RWPE2 (cell line): ENCODE measurements at regions not wholly inside any gene's neighbourhood (a gene's known extent, or its start where the extent isn't known, plus 50 kb on each side); places are given as distances from the start of the nearest gene placed in this dataset.

ENCODE experiments used
- ATAC-seq: fragments of 200-7000 bp; cut with Tn5 transposase; 3 replicates; pipeline ENCODE4 v1.9.1; 2021; ENCODE audit warnings: low read depth
- DNase-seq: peaks from one replicate; pipeline ENCODE4 v3.0.0-alpha.2; 2020; ENCODE audit warnings: low spot score
- H3K27ac ChIP-seq: fragments of 450-650 bp; 2 replicates; pipeline ENCODE4 v1.5.1; 2017; ENCODE audit warnings: mild to moderate bottlenecking; ENCODE audit not compliant: poor library complexity, severe bottlenecking
- H3K27me3 ChIP-seq: fragments of 250-450 bp; sonication (Bioruptor Pico); 2 replicates; pipeline ENCODE4 v1.5.1; 2021; ENCODE audit warnings: mild to moderate bottlenecking, moderate library complexity; ENCODE audit not compliant: insufficient read depth, poor library complexity, severe bottlenecking
- H3K36me3 ChIP-seq: fragments of 250-450 bp; sonication (Bioruptor Pico); 2 replicates; pipeline ENCODE4 v1.5.1; 2020; ENCODE audit warnings: low read depth, mild to moderate bottlenecking, moderate library complexity
- H3K4me1 ChIP-seq: fragments of 250-450 bp; sonication (Bioruptor Pico); 2 replicates; pipeline ENCODE4 v1.5.1; 2021; ENCODE audit warnings: mild to moderate bottlenecking, moderate library complexity; ENCODE audit not compliant: insufficient read depth, poor library complexity, severe bottlenecking
- H3K4me3 ChIP-seq: fragments of 250-450 bp; sonication (Bioruptor Pico); 2 replicates; pipeline ENCODE4 v1.5.1; 2021; ENCODE audit warnings: mild to moderate bottlenecking, moderate library complexity; ENCODE audit not compliant: severe bottlenecking
- H3K9me3 ChIP-seq: fragments of 250-450 bp; sonication (Bioruptor Pico); 2 replicates; pipeline ENCODE4 v1.5.1; 2021; ENCODE audit warnings: mild to moderate bottlenecking, moderate library complexity; ENCODE audit not compliant: severe bottlenecking
- CTCF ChIP-seq: fragments of 450-650 bp; IDR thresholded peaks from one replicate; pipeline ENCODE4 v1.5.1; 2017; ENCODE audit warnings: mild to moderate bottlenecking, moderate library complexity; ENCODE audit not compliant: poor library complexity, severe bottlenecking

- no peaks in the 10 kb centered on the region for H3K9me3 ChIP-seq
- no peaks in the 10 kb centered on the region for H3K36me3 ChIP-seq
- ATAC-seq (no peak), DNase-seq (no peak)
- H3K27me3 ChIP-seq: peaks cover 5% of the 10 kb centered on the region
- H3K4me3 ChIP-seq: no peak overlapping the region
- H3K27ac ChIP-seq: no peak overlapping the region
- no peak for TF ChIP-seq CTCF
- no peaks in the 10 kb centered on the region for H3K4me1 ChIP-seq
These were observed 58.6 kb upstream of the TNR start for GRCh38 chr1:175801979-175802378.

DNA sequence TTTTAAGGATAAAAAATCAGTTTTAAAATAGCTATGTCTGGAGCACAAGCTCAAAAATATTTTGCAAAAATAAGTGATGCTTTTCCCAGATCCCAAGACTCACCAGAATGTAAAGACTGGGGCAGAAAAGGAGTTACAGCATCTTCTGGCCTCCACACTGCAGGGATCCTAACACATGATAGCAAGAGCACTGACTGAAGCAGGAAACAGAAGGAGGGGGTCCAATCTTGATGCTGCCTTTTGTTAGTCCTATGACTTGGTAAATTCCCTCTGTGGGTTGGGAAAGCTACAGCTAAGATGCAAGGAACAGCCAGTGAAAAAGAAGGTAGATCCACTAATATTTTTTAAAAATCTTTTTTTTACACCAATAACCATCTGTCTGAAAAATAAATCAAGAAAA, 54.2 kb upstream of the TNR start:
- H3K27me3 ChIP-seq: peaks cover 5% of the 10 kb centered on the region
- no peak overlapping the region for H3K4me3 ChIP-seq
- ATAC-seq: no peak
- no peak for DNase-seq
- H3K27ac ChIP-seq: no peak overlapping the region
- TF ChIP-seq CTCF: no peak
- no peaks in the 10 kb centered on the region for H3K9me3 ChIP-seq
- no peaks in the 10 kb centered on the region for H3K4me1 ChIP-seq
- H3K36me3 ChIP-seq: no peaks in the 10 kb centered on the region

GRCh38 chr1:175794586-175794985, 51.2 kb upstream of the TNR start:
- ATAC-seq (no peak), DNase-seq (no peak)
- no peak overlapping the region for H3K27ac ChIP-seq
- TF ChIP-seq CTCF: no peak
- H3K4me1 ChIP-seq: no peaks in the 10 kb centered on the region
- H3K4me3 ChIP-seq: no peak overlapping the region
- H3K9me3 ChIP-seq: no peaks in the 10 kb centered on the region
- no peaks in the 10 kb centered on the region for H3K36me3 ChIP-seq
- H3K27me3 ChIP-seq: peaks cover 5% of the 10 kb centered on the region

DNA sequence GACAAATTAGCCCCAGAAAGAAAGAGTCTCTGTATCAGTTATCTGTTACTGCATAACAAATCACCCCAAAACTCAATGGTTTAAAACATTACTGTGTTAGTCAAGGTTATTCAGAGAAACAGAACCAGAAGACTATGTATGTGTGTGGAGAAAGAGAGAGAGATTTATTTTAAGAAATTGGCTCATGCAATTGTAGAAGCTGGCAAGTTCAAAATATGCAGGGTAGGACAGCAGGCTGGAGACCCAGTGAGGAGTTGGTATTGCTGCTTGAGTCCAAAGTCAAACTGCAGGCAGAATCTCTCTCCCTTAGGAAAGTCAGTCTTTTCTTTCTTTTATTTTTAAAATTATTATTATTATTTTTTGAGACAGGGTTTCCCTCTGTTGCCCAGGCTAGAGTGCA, 50.2 kb upstream of the TNR start:
- DNase-seq (no peak), ATAC-seq (no peak)

More for the DNA sequence above, 50.2 kb upstream of the TNR start:
- TF ChIP-seq CTCF: no peak
- H3K4me1 ChIP-seq: no peaks in the 10 kb centered on the region
- no peak overlapping the region for H3K27ac ChIP-seq
- H3K4me3 ChIP-seq: no peak overlapping the region
- H3K9me3 ChIP-seq: no peaks in the 10 kb centered on the region
- no peaks in the 10 kb centered on the region for H3K36me3 ChIP-seq
- H3K27me3 ChIP-seq: peaks cover 5% of the 10 kb centered on the region
